HUDEP-2 (cell line): ENCODE measurements at regions not wholly inside any gene's neighbourhood (a gene's known extent, or its start where the extent isn't known, plus 50 kb on each side); places are given as distances from the start of the nearest gene placed in this dataset.

Source experiments
- DNase-seq, 76 experiments: peaks; one replicate each; lab custom pipeline; 2025; ENCODE audit not compliant: unreplicated experiment in 76 of 76; lab: John Stamatoyannopoulos, UW

DNA sequence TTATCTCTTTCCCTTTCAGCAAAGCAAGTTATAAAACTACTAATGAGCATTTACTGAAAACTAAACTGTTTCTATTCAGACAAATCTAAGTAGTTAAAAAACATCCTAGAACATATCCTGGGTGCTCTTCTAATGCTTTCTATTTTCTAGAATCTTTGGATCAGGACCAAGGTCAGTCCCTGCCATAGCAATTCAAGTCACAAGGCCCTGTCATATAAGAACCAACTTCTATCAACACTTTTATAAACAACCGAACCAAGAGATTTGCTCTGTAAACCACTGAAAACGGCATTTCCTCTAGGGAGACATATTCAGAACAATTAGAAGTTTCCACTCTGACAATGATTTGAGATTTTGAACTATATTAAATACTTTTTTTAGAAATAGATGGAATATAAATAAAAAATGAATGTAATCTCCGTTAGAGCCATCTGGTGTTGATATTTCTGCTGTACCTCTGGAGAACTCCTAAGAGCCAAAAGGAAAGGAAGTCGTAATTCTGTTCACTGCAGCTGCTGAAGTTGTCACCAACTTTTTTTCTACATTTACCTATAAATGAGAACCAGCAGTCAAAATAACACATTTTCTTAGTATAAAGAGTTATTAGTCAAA is 51.4 kb upstream of the LGSN start:
- DNase-seq, result no peak

DNA sequence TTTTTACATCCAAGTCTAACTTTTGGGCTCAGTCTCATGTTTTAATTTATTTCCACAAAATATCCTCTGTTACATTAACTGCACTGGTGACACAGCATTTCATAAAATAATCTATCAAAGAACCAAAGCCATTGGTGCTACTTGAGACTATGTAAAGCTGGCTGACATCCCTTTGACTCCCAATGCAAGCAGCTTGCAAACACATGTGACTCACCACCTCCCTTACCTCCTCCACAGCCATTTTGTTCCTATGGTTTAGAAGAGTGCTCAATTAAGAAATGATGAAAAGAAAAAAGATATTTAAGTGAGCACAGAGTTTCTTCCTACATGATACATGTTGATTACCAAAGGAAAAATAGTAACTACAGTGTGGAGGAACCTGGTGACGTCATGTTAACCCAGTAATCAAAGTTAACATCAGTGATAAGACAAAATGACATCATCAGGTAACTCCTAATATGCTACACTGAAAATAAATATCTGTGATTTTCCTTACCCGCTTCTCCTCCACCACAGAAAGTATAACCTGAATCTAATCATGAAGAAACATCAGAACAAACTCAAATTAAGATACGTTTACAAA is 53.3 kb upstream of the LGSN start:
- DNase-seq, result no peak

GRCh38 chr6:63389191-63389844 is 69.5 kb upstream of the LGSN start:
- DNase-seq, result no peak

DNA sequence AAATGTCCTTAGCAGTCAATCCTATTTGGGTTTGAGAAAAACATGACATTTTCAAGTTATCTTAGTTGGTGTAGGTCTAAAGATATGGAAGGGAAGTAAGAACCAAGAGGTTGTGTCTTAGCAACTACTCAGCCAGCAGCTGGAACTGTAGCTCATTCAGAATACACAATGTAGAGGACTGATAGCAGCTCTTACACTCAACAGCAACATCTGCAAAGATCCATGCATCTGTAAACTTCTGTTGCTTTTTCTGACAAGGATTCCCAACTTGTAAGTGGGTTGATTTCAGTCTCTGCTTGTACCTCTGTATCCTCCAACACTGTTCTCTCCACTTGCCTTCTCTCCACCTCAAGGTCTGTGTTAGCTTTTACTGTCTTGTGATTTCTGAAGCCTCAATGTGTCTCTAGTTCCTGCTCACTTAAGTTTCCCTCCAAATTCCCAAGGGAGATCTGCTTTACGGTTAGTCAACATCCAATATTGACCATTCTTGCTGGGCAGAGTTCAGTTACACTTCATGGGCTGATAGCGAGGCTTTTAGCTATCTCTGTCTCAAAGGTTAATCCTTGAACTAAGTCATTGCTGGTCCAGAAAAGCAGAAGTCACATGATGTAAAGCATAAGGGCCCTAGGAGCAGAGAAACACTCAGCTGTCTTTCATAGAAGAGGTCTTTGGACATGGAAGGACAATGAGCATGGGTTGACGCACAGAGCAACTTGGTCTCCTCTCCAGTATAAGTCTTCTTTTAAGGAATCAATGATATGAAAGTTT is 71.6 kb upstream of the LGSN start:
- no peak for DNase-seq

GRCh38 chr6:63392092-63392724 is 72.4 kb upstream of the LGSN start:
- DNase-seq, result no peak

GRCh38 chr6:63394656-63395308 is 75.0 kb upstream of the LGSN start:
- no peak for DNase-seq

- no peak for DNase-seq
Measured at GRCh38 chr6:63395381-63395780, 75.6 kb upstream of the LGSN start.

GRCh38 chr6:63403725-63404124 is 83.9 kb upstream of the LGSN start:
- DNase-seq, result no peak

GRCh38 chr6:63410435-63411426 is 90.9 kb upstream of the LGSN start:
- no peak for DNase-seq

GRCh38 chr6:63415286-63415685 is 95.5 kb upstream of the LGSN start:
- no peak for DNase-seq

- no peak for DNase-seq
Measured at GRCh38 chr6:63418741-63419140, 99.0 kb upstream of the LGSN start.

DNA sequence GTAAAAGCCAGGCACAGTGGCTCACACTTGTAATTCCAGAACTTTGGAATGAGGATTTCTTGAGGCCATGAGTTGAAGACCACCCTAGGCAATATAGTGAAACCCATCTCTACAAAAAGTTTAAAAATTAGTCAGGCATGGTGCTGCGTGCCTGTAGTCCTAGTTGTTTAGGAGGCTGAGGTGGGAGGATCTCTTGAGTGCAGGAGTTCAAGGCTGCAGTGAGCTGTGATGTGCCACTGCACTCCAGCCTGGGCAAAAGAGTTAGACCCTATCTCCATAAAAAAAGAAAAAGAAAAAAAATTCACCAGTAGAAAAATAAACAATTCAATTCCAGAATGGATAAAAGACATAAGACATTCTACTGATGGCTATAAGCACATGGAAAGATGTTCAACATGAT is 104.9 kb upstream of the LGSN start:
- no peak for DNase-seq

DNA sequence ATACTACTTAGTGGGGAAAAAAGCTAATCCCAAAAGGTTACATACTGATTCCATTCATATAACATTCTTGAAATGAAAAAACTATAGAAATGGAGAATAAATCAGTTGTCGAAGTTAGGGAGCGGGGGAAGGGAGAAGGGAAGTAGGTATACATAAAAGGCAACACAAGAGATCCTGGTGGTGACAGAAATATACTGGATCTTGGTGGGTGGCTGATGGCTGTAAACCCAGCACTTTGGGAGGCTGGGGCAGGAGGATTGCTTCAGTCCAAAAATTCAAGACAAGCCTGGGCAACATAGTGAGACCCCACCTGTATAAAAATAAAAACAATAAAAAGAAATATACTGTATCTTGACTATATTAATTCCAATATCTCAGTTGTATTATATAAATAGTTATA is 105.7 kb upstream of the LGSN start:
- no peak for DNase-seq

DNA sequence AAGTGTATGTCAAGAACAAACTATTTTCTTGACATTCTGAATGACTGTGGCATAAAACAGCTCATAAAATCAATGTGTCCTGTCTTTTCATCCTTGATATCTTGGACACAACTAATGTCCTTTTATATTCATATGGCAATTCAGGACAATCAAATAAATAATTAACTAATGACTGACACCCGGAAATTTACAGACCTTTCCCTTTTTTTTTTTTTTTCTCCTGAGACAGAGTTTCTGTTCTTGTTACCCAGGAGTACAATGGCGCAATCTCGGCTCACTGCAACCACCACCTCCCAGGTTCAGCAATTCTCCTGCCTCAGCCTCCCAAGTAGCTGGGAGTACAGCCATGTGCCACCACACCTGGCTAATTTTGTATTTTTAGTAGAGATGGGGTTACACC is 107.1 kb upstream of the LGSN start:
- no peak for DNase-seq

GRCh38 chr6:63427951-63428350 is 108.2 kb upstream of the LGSN start:
- no peak for DNase-seq

DNA sequence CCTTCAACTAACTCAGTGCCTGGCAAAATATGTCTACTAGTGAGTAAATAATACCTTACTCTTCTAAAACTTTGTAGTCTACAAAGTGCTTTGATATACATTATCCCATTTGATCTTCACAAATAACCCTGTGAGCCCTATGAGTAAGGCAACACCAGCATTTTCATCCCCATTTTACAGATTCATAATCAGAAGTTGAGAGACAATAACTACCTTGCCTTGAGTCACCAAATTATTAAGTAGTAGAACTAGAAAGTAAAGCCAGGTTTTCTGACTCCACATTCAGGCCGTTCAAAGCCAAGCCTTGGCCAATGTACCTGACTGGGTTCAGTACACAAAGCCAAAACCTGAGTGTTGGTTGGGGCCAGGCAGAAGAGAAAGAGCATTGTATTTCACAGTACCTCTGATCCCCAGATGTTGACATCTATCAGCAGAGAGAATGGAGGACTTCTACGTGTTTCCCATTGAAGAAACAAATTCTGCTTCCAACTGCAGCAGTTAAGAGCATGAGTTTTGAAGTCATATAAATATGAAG is 111.3 kb upstream of the LGSN start:
- no peak for DNase-seq

- DNase-seq, result no peak
Measured at GRCh38 chr6:63434943-63435342, 115.2 kb upstream of the LGSN start.

DNA sequence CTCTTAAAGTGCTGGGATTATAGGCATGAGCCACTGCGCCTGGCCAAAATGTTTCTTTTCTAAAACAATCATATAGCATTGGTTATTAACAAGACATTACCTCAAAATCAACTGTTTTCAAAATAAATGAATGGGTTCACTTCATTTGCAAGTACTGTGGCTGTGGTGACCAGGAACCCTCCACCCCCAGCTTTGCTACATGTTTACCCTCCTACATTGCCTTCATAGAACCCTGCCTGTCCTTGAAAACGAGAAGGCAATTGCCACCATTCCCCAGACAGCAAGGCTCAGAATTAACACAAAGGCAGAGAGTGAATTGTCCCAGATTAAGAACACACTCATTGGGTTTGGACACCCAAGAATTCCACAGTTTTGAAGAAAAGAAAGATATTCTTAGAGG is 116.6 kb upstream of the LGSN start:
- DNase-seq, result no peak

GRCh38 chr6:63437058-63437457 is 117.3 kb upstream of the LGSN start:
- DNase-seq, result no peak
